ENCODE measurements at regions not wholly inside any gene's neighbourhood (a gene's known extent, or its start where the extent isn't known, plus 50 kb on each side); places are given as distances from the start of the nearest gene placed in this dataset.

DNA sequence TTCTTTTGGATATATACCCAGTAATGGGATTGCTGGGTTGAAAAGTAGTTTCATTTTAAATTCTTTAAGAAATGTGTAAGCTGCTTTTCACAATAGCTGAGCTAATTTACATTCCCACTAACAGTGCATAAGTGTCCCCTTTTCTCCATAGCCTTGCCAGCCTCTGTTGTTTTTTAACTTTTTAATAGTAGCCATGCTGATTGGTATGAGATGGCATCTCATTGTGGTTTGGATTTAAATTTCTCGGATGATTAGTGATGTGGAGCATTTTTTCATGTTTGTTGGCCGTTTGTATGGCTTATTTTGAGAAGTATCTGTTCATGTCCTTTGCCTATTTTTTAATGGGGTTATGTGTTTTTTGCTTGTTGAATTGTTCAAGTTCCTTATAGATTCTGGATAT is 444.3 kb upstream of the ATP11B start:
- no peak for DNase-seq (ENCODE audit: low read depth)

GRCh38 chr3:182349951-182350517 is 443.3 kb upstream of the ATP11B start:
- no peak for DNase-seq (ENCODE audit: low read depth)

GRCh38 chr3:182357928-182358327 is 435.4 kb upstream of the ATP11B start:
- DNase-seq (ENCODE audit: low read depth): no peak

DNA sequence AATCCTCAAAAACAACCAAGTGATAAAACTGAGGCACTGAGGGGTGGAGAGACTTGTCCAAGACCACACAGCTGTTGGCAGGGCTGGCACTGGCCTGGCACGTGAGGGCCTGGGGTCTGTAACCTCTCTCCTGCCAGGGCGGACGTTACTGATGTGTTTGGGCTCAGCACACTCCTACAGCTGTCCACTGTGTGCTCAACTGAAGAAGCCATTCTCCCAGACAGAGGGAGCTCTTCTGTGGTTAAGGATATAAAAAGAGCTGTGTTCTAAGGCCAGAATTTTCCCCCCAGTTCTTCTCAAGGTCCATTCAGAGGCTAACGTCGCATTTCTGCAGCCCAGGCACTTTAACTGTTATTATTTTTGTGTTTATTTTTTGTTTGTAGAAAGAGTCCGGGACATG is 429.0 kb upstream of the ATP11B start:
- DNase-seq (ENCODE audit: low read depth): no peak

DNA sequence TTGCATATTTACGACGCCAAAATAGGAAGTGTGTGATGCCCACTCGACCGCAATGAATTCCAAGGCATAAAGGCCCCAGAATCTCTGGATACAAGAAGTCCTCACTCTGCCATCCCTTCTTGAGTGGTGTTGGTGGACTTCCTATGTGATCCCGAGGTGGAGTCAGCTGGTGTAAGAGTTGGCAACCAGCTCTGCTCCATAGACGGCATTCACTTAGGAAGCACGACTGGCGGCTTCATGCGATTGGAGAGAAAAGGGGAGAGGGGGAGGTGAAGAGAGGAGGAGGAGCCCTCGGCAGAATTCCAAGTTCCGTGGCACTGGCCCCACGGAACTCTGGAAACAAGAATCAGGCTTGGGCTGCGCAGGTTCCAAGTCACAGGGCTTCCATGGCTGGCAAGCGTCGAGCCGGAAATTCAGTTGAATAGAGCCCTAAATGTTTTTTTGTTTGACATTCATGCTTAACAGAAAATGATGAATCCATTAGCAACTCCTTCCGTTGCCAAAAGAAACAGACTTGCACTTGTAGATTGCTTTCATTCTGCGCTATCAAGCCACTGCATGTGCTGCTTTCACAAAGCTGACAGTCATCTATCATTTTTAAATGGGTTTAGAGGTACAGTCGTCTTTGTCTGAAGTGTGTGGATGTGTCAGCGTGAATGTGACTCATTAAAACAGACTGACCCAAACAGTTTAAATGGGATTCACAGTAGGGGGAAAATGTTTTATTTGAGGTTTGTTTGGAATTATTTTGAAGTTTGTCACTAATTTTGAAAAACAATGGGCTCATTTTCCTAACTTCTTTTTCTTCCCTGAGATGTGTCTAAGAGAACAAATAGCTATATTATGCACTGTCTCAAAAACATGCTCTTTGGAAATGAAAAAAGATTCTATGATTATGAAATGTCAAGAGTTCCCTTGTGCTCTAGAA is 428.3 kb upstream of the ATP11B start:
- no peak for DNase-seq (ENCODE audit: low read depth)

- no peak for DNase-seq (ENCODE audit: low read depth)
These were observed 426.6 kb upstream of the ATP11B start for GRCh38 chr3:182366746-182367145.

- DNase-seq (ENCODE audit: low read depth): no peak
These were observed 423.4 kb upstream of the ATP11B start for GRCh38 chr3:182369861-182370260.

GRCh38 chr3:182370949-182371348 is 422.4 kb upstream of the ATP11B start:
- DNase-seq (ENCODE audit: low read depth): no peak

- no peak for DNase-seq (ENCODE audit: low read depth)
These were observed 417.4 kb upstream of the ATP11B start for GRCh38 chr3:182375916-182376315.

GRCh38 chr3:182382112-182382857 is 411.0 kb upstream of the ATP11B start:
- DNase-seq (ENCODE audit: low read depth): no peak

GRCh38 chr3:182384221-182384620 is 409.1 kb upstream of the ATP11B start:
- DNase-seq (ENCODE audit: low read depth): no peak

- no peak for DNase-seq (ENCODE audit: low read depth)
These were observed 407.9 kb upstream of the ATP11B start for GRCh38 chr3:182385356-182385755.

DNA sequence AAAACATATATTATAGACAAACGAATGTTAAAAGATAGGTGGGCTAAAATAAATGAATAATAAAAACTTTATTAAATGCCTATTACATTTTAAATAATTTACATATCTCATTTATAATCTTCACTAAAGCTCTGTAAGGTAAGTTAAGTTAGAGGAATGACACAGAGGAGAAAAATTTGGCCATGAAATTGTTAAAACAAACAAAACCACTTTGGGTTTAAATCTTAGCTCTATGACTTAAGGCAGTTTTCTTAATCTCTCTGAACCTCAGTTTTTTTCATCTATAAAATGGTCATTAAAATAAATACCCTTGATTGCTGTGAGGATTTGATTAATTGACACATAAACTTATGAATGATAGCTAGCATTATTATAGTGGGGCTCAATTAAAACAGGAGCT is 404.8 kb upstream of the ATP11B start:
- DNase-seq (ENCODE audit: low read depth): no peak

DNA sequence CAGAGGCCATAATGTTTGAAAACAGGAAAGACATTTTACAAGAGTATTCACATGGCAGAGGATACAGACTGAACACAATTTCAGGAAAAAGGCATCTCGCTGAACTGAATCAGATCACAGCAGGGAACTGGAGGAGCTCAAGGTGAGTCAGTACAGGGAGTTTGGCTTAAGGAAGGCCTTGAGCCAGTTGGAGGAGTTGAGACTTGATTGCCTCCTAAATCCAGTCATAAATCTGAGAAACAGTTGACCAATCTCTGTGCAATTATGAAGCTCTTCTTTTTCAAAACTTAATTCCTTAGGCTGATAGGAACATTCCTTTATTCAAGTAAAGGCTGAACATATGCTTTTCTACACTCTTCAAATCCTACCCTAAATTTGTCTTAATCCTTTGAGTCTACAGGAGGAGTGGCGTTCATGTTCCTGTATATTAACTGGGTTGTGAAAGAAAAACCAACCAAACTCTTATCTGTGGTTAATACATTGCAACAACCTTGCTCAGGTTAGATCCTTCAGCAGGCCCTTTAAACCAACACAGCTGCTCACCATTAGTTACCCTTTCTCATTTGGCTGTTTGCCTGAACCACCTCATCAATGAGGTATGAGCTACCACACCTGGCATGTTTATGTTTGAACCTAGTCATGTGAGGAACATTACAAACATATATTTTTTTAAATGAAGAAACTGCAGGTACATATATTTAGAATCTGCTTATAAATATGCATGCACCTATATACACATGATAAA is 404.1 kb upstream of the ATP11B start:
- no peak for DNase-seq (ENCODE audit: low read depth)

DNA sequence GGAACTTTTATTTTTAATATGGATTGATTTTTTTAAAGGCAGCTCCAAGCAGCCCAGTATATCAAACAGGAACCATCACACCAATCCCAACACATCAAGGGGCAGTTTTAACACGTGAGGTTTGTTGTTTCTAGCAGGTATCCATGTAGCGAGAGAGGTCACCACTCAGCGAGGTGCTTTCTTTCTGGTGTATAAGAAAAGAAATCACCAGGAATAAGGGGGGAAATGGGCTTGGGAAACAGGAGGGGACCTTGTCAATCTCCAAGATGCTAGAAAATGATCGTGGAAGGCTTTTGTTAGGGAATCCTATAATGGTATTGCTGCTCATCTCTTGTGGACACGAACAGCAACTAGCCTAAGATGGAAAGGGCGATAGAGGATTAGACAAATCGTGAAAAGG is 402.9 kb upstream of the ATP11B start:
- DNase-seq (ENCODE audit: low read depth): no peak

DNA sequence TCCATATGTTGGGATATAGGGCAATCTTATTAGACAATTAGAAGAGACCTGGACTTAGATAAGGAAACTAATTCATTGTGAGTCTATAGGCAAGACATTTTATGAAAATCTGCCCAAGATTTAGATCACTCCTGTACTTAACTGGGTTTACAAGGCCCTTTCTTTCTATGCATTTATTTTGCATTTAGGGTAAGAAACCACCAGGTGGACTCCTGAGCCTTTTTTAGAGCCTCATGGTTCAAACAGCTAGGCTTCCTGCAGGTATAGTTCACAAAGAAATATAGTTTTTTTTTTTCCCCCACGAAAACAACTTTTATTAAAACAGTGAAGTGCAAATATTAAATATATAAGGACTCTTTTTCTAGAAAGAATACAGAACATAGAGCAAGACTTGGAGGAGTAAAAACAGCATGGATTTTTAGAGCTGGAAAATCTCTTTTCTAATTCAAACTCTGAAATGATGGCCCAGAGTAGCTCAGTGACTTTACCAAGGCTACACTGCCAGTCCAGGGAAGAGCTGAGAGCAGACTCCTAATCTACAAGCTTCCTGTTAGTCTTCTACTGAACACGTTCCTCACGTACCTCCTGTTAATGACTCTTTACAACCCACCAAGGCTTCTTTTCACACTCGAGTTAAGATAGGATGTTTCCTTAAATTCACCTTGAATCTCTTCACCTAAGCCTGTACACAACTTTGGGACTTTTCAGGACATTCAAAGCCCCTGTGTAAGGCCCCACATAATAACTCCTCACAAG is 400.9 kb upstream of the ATP11B start:
- DNase-seq (ENCODE audit: low read depth): no peak

DNA sequence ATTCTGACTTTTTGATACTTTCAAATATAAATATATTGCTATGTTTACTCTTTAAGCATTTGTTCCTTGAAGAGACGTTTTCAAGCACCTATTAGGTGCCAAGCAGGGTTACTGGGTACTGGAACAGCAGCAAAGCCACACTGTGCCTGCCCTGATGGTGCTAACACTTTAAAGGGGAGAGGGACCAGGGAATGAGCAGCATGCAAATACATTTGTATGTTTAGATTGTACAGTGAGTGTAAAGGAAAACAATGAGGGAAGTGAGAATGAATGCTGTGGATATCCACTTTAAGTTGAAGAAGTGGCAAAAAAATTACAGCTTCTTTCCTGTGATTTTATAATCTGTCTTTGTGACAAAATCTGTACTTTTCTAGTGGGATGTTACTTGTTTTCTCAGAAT is 400.2 kb upstream of the ATP11B start:
- DNase-seq (ENCODE audit: low read depth): no peak

- no peak for DNase-seq (ENCODE audit: low read depth)
These were observed 399.4 kb upstream of the ATP11B start for GRCh38 chr3:182393830-182394367.

DNA sequence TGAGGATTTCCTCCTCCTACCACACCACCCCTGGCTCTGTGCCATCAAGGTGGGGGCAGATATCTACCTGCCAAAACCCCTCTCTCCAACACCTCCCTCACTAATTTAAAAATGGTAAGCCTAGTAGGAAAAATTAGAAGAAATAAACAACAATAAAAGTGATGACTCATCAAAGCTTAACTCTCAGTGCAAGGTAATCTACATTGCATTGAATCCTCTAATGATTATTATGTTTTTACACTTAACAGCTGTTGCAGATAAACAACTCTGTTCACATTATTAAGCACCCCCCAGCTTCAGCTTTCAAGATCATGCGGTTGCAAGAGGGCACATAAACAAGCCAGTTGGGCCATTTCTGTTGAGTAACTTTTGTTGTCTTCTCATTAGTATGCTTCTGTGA is 396.1 kb upstream of the ATP11B start:
- DNase-seq (ENCODE audit: low read depth): no peak

DNA sequence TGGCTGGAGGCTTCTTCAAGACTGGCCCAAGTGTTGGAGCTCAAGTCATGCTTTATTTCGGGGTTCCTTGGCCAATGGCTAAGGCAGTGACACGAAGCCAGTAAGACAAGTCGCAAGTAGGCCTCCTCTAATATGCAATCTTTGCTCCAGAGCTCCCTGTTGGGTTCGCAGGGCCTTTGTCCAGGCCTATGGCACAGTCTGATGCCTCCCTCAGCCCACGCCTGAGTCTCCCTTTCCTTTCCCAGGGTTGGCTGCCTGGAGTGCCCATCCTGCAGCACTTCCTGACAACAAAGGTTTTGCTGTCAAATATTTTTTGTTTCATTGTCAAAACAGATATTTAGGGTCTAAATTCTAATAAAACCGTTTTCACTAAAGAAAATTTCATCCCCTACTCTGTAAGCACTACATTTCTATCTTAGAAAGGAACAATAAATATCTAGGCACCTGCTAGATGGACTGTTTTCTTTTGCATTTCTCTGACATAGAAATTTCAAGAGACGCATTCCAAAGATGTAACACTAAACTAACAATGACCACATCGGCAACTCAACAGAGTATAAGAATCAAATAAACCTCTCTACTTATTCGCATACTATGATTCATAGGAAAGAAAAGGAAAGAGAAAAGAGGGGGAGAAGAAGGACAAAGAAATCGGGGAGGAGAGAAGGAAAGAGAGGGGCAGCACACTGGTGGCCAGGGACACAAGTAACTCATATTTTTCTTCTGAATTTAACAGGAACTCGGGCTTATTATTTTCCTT is 393.1 kb upstream of the ATP11B start:
- DNase-seq (ENCODE audit: low read depth): no peak

- DNase-seq (ENCODE audit: low read depth): no peak
These were observed 392.5 kb upstream of the ATP11B start for GRCh38 chr3:182400838-182401237.

Measured in activated T-helper 1 cell treated with Interleukin-2 at 50 U/mL for 16 hours (primary cell).